ENCODE measurements at regions not wholly inside any gene's neighbourhood (a gene's known extent, or its start where the extent isn't known, plus 50 kb on each side); places are given as distances from the start of the nearest gene placed in this dataset.

DNA sequence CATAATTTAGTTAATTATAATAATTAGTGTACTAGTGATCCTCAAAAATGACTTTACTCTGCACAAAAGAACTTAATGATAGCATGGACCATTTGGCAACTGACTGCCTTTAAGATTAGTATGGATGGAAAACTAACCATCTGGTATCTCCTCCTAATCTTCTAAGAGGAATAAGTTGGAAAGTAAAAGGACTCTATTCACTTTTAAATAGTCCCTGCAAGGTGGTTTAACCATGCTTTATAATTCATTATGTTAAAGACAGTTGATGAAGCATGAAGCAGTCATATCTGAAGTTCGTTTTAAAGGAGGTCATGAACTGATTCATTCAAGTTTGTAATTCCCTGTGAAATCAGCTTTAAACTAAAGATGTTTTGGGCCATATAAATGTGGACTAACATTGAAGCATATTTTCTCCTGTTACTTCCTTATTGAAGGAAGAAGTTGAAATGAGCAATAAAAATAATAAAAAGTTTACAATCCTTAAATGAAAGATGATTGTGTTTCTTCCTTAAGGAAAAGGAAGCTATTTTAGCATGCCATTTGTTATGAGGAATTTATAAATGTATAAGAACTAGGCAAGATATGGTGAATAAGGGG, 446.0 kb downstream of the XIRP2 start:
- TF ChIP-seq, protein P1, sequence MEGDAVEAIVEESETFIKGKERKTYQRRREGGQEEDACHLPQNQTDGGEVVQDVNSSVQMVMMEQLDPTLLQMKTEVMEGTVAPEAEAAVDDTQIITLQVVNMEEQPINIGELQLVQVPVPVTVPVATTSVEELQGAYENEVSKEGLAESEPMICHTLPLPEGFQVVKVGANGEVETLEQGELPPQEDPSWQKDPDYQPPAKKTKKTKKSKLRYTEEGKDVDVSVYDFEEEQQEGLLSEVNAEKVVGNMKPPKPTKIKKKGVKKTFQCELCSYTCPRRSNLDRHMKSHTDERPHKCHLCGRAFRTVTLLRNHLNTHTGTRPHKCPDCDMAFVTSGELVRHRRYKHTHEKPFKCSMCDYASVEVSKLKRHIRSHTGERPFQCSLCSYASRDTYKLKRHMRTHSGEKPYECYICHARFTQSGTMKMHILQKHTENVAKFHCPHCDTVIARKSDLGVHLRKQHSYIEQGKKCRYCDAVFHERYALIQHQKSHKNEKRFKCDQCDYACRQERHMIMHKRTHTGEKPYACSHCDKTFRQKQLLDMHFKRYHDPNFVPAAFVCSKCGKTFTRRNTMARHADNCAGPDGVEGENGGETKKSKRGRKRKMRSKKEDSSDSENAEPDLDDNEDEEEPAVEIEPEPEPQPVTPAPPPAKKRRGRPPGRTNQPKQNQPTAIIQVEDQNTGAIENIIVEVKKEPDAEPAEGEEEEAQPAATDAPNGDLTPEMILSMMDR (IDR thresholded peaks at IDR 0.05 in 4 of 5, conservative IDR thresholded peaks at IDR 0.05 in 1 of 5), result no peak
- TF ChIP-seq POLR2A (IDR thresholded peaks at IDR 0.05), result no peak

Data from gastrocnemius medialis (tissue), 4 donors.